HUES64 (cell line): ENCODE measurements at regions not wholly inside any gene's neighbourhood (a gene's known extent, or its start where the extent isn't known, plus 50 kb on each side); places are given as distances from the start of the nearest gene placed in this dataset.

Experiments used
- H3K27ac ChIP-seq: 2 replicates; pipeline ENCODE4 v1.7.0; 2013; ENCODE audit warnings: low read depth, low read length, inconsistent platforms
- H3K27me3 ChIP-seq: 2 replicates; pipeline ENCODE4 v1.6.1; 2013; ENCODE audit warnings: mild to moderate bottlenecking, low read length; ENCODE audit not compliant: insufficient read depth
- H3K36me3 ChIP-seq: 2 replicates; pipeline ENCODE4 v1.6.1; 2013; ENCODE audit warnings: mild to moderate bottlenecking, low read length; ENCODE audit not compliant: insufficient read depth
- H3K4me1 ChIP-seq: 2 replicates; pipeline ENCODE4 v1.6.1; 2013; ENCODE audit warnings: mild to moderate bottlenecking, low read length, moderate library complexity; ENCODE audit not compliant: insufficient read depth
- H3K4me3 ChIP-seq: 2 replicates; pipeline ENCODE4 v1.5.1; 2013; ENCODE audit warnings: mild to moderate bottlenecking, low read length, moderate library complexity
- H3K9ac ChIP-seq: 2 replicates; pipeline ENCODE4 v1.6.1; 2013; ENCODE audit warnings: mild to moderate bottlenecking, low read depth, low read length
- H3K9me3 ChIP-seq: 2 replicates; pipeline ENCODE4 v1.6.1; 2013; ENCODE audit warnings: low read depth, low read length; ENCODE audit not compliant: insufficient read depth
- WGBS: fragments of 150-250, 120-280 bp; methylation state at CpG from one replicate; pipeline ENCODE4 v1.1.7; 2013; ENCODE audit warnings: missing lambda C conversion rate; 5-methylcytosine and 5-hydroxymethylcytosine counted together

GRCh38 chr17:79349506-79350400 is 261.1 kb downstream of the RBFOX3 start:
- no peaks in the 10 kb centered on the region for H3K4me1 ChIP-seq
- 90% methylated on average over 22 of the region's 22 CpGs for WGBS
- no peaks in the 10 kb centered on the region for H3K9me3 ChIP-seq
- no peaks in the 10 kb centered on the region for H3K36me3 ChIP-seq
- H3K27me3 ChIP-seq: no peaks in the 10 kb centered on the region
- H3K27ac ChIP-seq: no peak overlapping the region
- no peak overlapping the region for H3K4me3 ChIP-seq
- H3K9ac ChIP-seq: no peak overlapping the region

- H3K4me3 ChIP-seq: no peak overlapping the region
- H3K27ac ChIP-seq: no peak overlapping the region
- H3K36me3 ChIP-seq: no peaks in the 10 kb centered on the region
- no peaks in the 10 kb centered on the region for H3K9me3 ChIP-seq
- no peaks in the 10 kb centered on the region for H3K27me3 ChIP-seq
- peaks cover 8% of the 10 kb centered on the region for H3K4me1 ChIP-seq
- 86% methylated on average over 9 of the region's 9 CpGs for WGBS
- H3K9ac ChIP-seq: no peak overlapping the region
Observed at GRCh38 chr17:79342376-79342775, 267.8 kb downstream of the ENGASE start.

GRCh38 chr17:79341816-79342215 is 267.2 kb downstream of the ENGASE start:
- no peaks in the 10 kb centered on the region for H3K36me3 ChIP-seq
- no peak overlapping the region for H3K4me3 ChIP-seq
- no peak overlapping the region for H3K27ac ChIP-seq
- H3K4me1 ChIP-seq: peaks cover 8% of the 10 kb centered on the region
- WGBS: 93% methylated on average over 8 of the region's 8 CpGs
- no peaks in the 10 kb centered on the region for H3K9me3 ChIP-seq
- no peaks in the 10 kb centered on the region for H3K27me3 ChIP-seq
- H3K9ac ChIP-seq: no peak overlapping the region

- Histone ChIP-seq H3K4me1 (peaks cover 8% of the 10 kb centered on the region), H3K4me3 (no peak overlapping the region), H3K27ac (no peak overlapping the region), H3K9me3 (no peaks in the 10 kb centered on the region), H3K36me3 (no peaks in the 10 kb centered on the region), H3K27me3 (no peaks in the 10 kb centered on the region), H3K9ac (no peak overlapping the region)
- 93% methylated on average over 8 of the region's 8 CpGs for WGBS
Observed at GRCh38 chr17:79341222-79341780, 266.7 kb downstream of the ENGASE start.

- H3K9ac ChIP-seq: no peak overlapping the region
- no peaks in the 10 kb centered on the region for H3K27me3 ChIP-seq
- H3K4me1 ChIP-seq: peaks cover 8% of the 10 kb centered on the region
- H3K4me3 ChIP-seq: no peak overlapping the region
- 93% methylated on average over 11 of the region's 12 CpGs for WGBS
- H3K27ac ChIP-seq: no peak overlapping the region
- H3K36me3 ChIP-seq: no peaks in the 10 kb centered on the region
- H3K9me3 ChIP-seq: no peaks in the 10 kb centered on the region
Observed at GRCh38 chr17:79340333-79341221, 266.0 kb downstream of the ENGASE start.

- Histone ChIP-seq H3K4me3 (no peak overlapping the region), H3K27ac (no peak overlapping the region), H3K4me1 (peaks cover 8% of the 10 kb centered on the region), H3K36me3 (no peaks in the 10 kb centered on the region), H3K9ac (no peak overlapping the region), H3K27me3 (no peaks in the 10 kb centered on the region), H3K9me3 (no peaks in the 10 kb centered on the region)
- 84% methylated on average over 7 of the region's 7 CpGs for WGBS
Observed at GRCh38 chr17:79339321-79339720, 264.7 kb downstream of the ENGASE start.

GRCh38 chr17:79338604-79339003 is 264.0 kb downstream of the ENGASE start:
- WGBS: 53% methylated on average over 4 of the region's 4 CpGs
- Histone ChIP-seq H3K27me3 (no peaks in the 10 kb centered on the region), H3K9me3 (no peaks in the 10 kb centered on the region), H3K4me3 (no peak overlapping the region), H3K9ac (no peak overlapping the region), H3K4me1 (peaks cover 8% of the 10 kb centered on the region), H3K36me3 (no peaks in the 10 kb centered on the region), H3K27ac (no peak overlapping the region)

- no peak overlapping the region for H3K27ac ChIP-seq
- WGBS: 54% methylated on average over 7 of the region's 7 CpGs
- no peaks in the 10 kb centered on the region for H3K9me3 ChIP-seq
- H3K4me3 ChIP-seq: no peak overlapping the region
- peaks cover 8% of the 10 kb centered on the region for H3K4me1 ChIP-seq
- no peaks in the 10 kb centered on the region for H3K27me3 ChIP-seq
- H3K36me3 ChIP-seq: no peaks in the 10 kb centered on the region
- H3K9ac ChIP-seq: no peak overlapping the region
Observed at GRCh38 chr17:79338152-79338551, 263.5 kb downstream of the ENGASE start.

- Histone ChIP-seq H3K36me3 (no peaks in the 10 kb centered on the region), H3K4me1 (0 out of 2 replicates have a peak, but pooled peaks cover under 1% of the 10 kb centered on the region), H3K27ac (no peak overlapping the region), H3K27me3 (no peaks in the 10 kb centered on the region), H3K9me3 (no peaks in the 10 kb centered on the region), H3K9ac (no peak overlapping the region), H3K4me3 (no peak overlapping the region)
- WGBS: 78% methylated on average over 8 of the region's 8 CpGs
Observed at GRCh38 chr17:79337053-79337452, 262.4 kb downstream of the ENGASE start.

GRCh38 chr17:79335456-79335855 is 260.8 kb downstream of the ENGASE start:
- Histone ChIP-seq H3K9ac (no peak overlapping the region), H3K9me3 (no peaks in the 10 kb centered on the region), H3K27me3 (no peaks in the 10 kb centered on the region), H3K4me1 (no peaks in the 10 kb centered on the region), H3K4me3 (no peak overlapping the region), H3K36me3 (no peaks in the 10 kb centered on the region), H3K27ac (no peak overlapping the region)
- WGBS: 80% methylated on average over 12 of the region's 12 CpGs

GRCh38 chr17:79332011-79332554 is 257.5 kb downstream of the ENGASE start:
- Histone ChIP-seq H3K4me1 (no peaks in the 10 kb centered on the region), H3K4me3 (no peak overlapping the region), H3K27me3 (peaks cover 2% of the 10 kb centered on the region; the same call in 1 of the 2 replicates), H3K36me3 (no peaks in the 10 kb centered on the region), H3K9me3 (no peaks in the 10 kb centered on the region), H3K27ac (no peak overlapping the region), H3K9ac (no peak overlapping the region)
- 65% methylated on average over 9 of the region's 9 CpGs for WGBS
